ENCODE measurements at regions not wholly inside any gene's neighbourhood (a gene's known extent, or its start where the extent isn't known, plus 50 kb on each side); places are given as distances from the start of the nearest gene placed in this dataset.

DNA sequence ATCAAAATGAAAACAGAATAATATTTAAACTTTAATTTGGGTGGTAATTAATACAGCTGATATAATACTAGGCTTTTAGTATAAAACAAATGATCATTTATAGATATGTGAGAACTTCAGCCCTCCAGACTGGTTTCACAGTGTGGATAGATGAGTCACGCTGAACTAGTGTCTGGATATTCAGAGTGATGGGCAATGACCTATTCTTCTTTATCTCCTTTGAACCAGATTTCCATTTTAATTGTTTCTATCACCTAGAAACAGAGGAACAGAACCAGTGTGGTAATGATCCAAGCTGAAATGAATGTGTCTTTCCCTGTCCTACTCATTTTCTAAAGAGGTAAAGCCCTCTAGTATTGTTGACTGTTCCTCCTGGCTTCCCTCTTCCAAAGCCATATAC, 155.2 kb upstream of the GK2 start:
- no peak for TF ChIP-seq ZFX (IDR thresholded peaks at IDR 0.05; ENCODE audit: borderline replicate concordance)
- TF ChIP-seq, protein P1, sequence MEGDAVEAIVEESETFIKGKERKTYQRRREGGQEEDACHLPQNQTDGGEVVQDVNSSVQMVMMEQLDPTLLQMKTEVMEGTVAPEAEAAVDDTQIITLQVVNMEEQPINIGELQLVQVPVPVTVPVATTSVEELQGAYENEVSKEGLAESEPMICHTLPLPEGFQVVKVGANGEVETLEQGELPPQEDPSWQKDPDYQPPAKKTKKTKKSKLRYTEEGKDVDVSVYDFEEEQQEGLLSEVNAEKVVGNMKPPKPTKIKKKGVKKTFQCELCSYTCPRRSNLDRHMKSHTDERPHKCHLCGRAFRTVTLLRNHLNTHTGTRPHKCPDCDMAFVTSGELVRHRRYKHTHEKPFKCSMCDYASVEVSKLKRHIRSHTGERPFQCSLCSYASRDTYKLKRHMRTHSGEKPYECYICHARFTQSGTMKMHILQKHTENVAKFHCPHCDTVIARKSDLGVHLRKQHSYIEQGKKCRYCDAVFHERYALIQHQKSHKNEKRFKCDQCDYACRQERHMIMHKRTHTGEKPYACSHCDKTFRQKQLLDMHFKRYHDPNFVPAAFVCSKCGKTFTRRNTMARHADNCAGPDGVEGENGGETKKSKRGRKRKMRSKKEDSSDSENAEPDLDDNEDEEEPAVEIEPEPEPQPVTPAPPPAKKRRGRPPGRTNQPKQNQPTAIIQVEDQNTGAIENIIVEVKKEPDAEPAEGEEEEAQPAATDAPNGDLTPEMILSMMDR (IDR thresholded peaks at IDR 0.05), result no peak
